PC-3 (cell line): ENCODE measurements at regions not wholly inside any gene's neighbourhood (a gene's known extent, or its start where the extent isn't known, plus 50 kb on each side); places are given as distances from the start of the nearest gene placed in this dataset.
A peak's percentile ranks its signal among the peaks of the same experiment; 100 is the strongest.

Experiments
- ATAC-seq: fragments of 200-7000 bp; cut with Tn5 transposase; 2 replicates; pipeline ENCODE4 v1.9.1; 2020; ENCODE audit warnings: mild to moderate bottlenecking, moderate library complexity
- BruUV-seq: library from RNA; stranded (reverse); fragments of 400-500 nt; replicated peaks from 2 replicates; lab custom pipeline; 2021; lab: Mats Ljungman, UMichigan
- CTCF ChIA-PET: fragments of 300-600 bp; sonication (Branson Sonifier 250); formaldehyde crosslinking; loops from one replicate; lab custom pipeline; 2022; ENCODE audit warnings: antibody characterized with exemption; lab: Charles Lee
- POLR2A ChIA-PET: fragments of 300-600 bp; sonication (Branson Sonifier 250); formaldehyde crosslinking; loops from one replicate; lab custom pipeline; 2022; ENCODE audit warnings: antibody characterized with exemption; ENCODE audit not compliant: unreplicated experiment; lab: Charles Lee
- DNase-seq: peaks from one replicate; pipeline ENCODE4 v3.0.0-alpha.2; 2015
- H2AFZ ChIP-seq: fragments of 300-600 bp; sonication (generic); 2 replicates; pipeline ENCODE4 v1.6.0; 2016; ENCODE audit warnings: antibody characterized with exemption, low read length
- H3F3A ChIP-seq: fragments of 300-600 bp; sonication (generic); one replicate; pipeline ENCODE4 v1.6.0; 2017; ENCODE audit warnings: antibody characterized with exemption, low read length, control low read depth, mild to moderate bottlenecking; ENCODE audit not compliant: unreplicated experiment
- H3K27ac ChIP-seq: fragments of 300-600 bp; sonication (generic); 2 replicates; pipeline ENCODE4 v1.5.1; 2016; ENCODE audit warnings: mild to moderate bottlenecking, low read length
- H3K27me3 ChIP-seq: fragments of 300-600 bp; sonication (generic); 2 replicates; pipeline ENCODE4 v1.6.1; 2016; ENCODE audit warnings: low read length, mixed read lengths
- H3K36me3 ChIP-seq: fragments of 300-600 bp; sonication (generic); 2 replicates; pipeline ENCODE4 v1.6.1; 2016; ENCODE audit warnings: low read depth, mixed run types, low read length, mixed read lengths
- H3K4me1 ChIP-seq: fragments of 300-600 bp; sonication (generic); 2 replicates; pipeline ENCODE4 v1.5.1; 2016; ENCODE audit warnings: low read length; ENCODE audit not compliant: insufficient read depth
- H3K4me2 ChIP-seq: fragments of 300-600 bp; sonication (generic); 2 replicates; pipeline ENCODE4 v1.6.0; 2016; ENCODE audit warnings: low read length
- H3K4me3 ChIP-seq: fragments of 300-600 bp; sonication (generic); 2 replicates; pipeline ENCODE4 v1.5.1; 2016; ENCODE audit warnings: mild to moderate bottlenecking, low read length, mixed read lengths
- H3K79me2 ChIP-seq: fragments of 300-600 bp; sonication (generic); 2 replicates; pipeline ENCODE4 v1.6.1; 2017; ENCODE audit warnings: low read length, mixed read lengths
- H3K9ac ChIP-seq: fragments of 300-600 bp; sonication (generic); 2 replicates; pipeline ENCODE4 v1.6.0; 2016; ENCODE audit warnings: mild to moderate bottlenecking, low read length
- H3K9me2 ChIP-seq: fragments of 300-600 bp; sonication (generic); replicated peaks from 2 replicates; pipeline ENCODE4 v1.6.1; 2016; ENCODE audit warnings: mixed run types, low read length, mixed read lengths
- H3K9me3 ChIP-seq: fragments of 300-600 bp; sonication (generic); 2 replicates; pipeline ENCODE4 v1.6.1; 2016; ENCODE audit warnings: low read length, mixed read lengths
- H4K20me1 ChIP-seq: fragments of 300-600 bp; sonication (generic); 2 replicates; pipeline ENCODE4 v1.6.1; 2016; ENCODE audit warnings: low read length, mixed read lengths
- EZH2 ChIP-seq: fragments of 300-600 bp; sonication (generic); IDR thresholded peaks from one replicate; pipeline ENCODE4 v1.6.1; 2017; ENCODE audit warnings: antibody characterized with exemption, mild to moderate bottlenecking, low read length; ENCODE audit not compliant: unreplicated experiment
- EZH2phosphoT487 ChIP-seq: fragments of 300-600 bp; sonication (generic); IDR thresholded peaks from 2 replicates; pipeline ENCODE4 v1.6.1; 2018; ENCODE audit warnings: mild to moderate bottlenecking, antibody characterized with exemption, low read length, borderline replicate concordance
- intact Hi-C: fragments of 100-400 bp; cut with micrococcal nuclease; formaldehyde crosslinking; loops from 2 replicates; pipeline ENCODE4 v1.9.0; 2023
- TF ChIP-seq, protein P1 (sequence below): fragments of 300-600 bp; sonication (generic); conservative IDR thresholded peaks from 2 replicates; pipeline ENCODE4 v1.5.1; 2017; ENCODE audit warnings: antibody characterized with exemption, low read depth, mild to moderate bottlenecking, low read length

DNA sequence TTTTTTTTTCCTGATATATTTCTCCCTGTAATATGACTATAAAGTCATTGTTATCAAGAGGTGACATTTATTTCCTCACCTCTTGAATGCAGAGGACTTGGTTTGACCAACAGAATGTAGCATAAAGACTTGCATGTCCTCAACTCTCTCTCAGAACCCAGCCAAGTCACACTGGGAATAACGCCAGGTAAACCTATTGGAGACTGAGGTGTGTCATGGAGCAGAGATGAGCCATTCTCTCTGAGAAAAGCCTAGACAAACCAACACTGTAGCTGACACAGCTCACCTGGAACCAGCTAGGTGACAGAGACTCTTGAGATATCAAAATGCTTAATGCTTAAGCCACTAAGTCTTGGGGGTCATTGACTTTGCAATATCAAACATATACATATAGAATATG, 533.6 kb downstream of the HAO1 start:
- ChIA-PET CTCF (no interaction called here), POLR2A (no interaction called here)
- Histone ChIP-seq H3K9me2 (no peaks in the 10 kb centered on the region), H2AFZ (no peak overlapping the region), H3K9ac (no peak overlapping the region), H3F3A (no peaks in the 10 kb centered on the region), H3K27ac (no peak overlapping the region), H3K36me3 (no peaks in the 10 kb centered on the region), H3K27me3 (no peaks in the 10 kb centered on the region), H3K79me2 (no peaks in the 10 kb centered on the region), H3K4me2 (no peak overlapping the region), H3K4me3 (no peak overlapping the region), H3K9me3 (no peaks in the 10 kb centered on the region), H4K20me1 (no peaks in the 10 kb centered on the region), H3K4me1 (no peaks in the 10 kb centered on the region)
- ATAC-seq (no peak), DNase-seq (peak; percentile 56)
- intact Hi-C loops: no loop called here
- no TSS peak for BruUV-seq
- TF ChIP-seq EZH2 (no peak), EZH2phosphoT487 (no peak)
- TF ChIP-seq, protein P1, sequence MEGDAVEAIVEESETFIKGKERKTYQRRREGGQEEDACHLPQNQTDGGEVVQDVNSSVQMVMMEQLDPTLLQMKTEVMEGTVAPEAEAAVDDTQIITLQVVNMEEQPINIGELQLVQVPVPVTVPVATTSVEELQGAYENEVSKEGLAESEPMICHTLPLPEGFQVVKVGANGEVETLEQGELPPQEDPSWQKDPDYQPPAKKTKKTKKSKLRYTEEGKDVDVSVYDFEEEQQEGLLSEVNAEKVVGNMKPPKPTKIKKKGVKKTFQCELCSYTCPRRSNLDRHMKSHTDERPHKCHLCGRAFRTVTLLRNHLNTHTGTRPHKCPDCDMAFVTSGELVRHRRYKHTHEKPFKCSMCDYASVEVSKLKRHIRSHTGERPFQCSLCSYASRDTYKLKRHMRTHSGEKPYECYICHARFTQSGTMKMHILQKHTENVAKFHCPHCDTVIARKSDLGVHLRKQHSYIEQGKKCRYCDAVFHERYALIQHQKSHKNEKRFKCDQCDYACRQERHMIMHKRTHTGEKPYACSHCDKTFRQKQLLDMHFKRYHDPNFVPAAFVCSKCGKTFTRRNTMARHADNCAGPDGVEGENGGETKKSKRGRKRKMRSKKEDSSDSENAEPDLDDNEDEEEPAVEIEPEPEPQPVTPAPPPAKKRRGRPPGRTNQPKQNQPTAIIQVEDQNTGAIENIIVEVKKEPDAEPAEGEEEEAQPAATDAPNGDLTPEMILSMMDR: no peak

GRCh38 chr20:7410150-7410549, 530.1 kb downstream of the HAO1 start:
- H3K36me3 ChIP-seq: no peaks in the 10 kb centered on the region
- no peaks in the 10 kb centered on the region for H3K9me3 ChIP-seq
- ChIA-PET CTCF (no interaction called here), POLR2A (no interaction called here)
- H3K4me2 ChIP-seq: no peak overlapping the region
- no peaks in the 10 kb centered on the region for H3K4me1 ChIP-seq
- H4K20me1 ChIP-seq: no peaks in the 10 kb centered on the region
- H3K27me3 ChIP-seq: no peaks in the 10 kb centered on the region
- no peak overlapping the region for H3K9ac ChIP-seq
- no peak overlapping the region for H2AFZ ChIP-seq
- peak; percentile 8 for DNase-seq
- intact Hi-C loops: no loop called here
- H3K79me2 ChIP-seq: no peaks in the 10 kb centered on the region
- TF ChIP-seq, protein P1: no peak
- TF ChIP-seq EZH2phosphoT487 (no peak), EZH2 (no peak)
- no peak overlapping the region for H3K4me3 ChIP-seq
- BruUV-seq: no TSS peak
- no peaks in the 10 kb centered on the region for H3F3A ChIP-seq
- no peak for ATAC-seq
- H3K9me2 ChIP-seq: no peaks in the 10 kb centered on the region
- H3K27ac ChIP-seq: no peak overlapping the region

- TF ChIP-seq EZH2: no peak
- no peak for TF ChIP-seq EZH2phosphoT487
- TF ChIP-seq, protein P1: no peak
- CTCF ChIA-PET: no interaction called here
- Histone ChIP-seq H3K4me3 (no peak overlapping the region), H4K20me1 (no peaks in the 10 kb centered on the region), H3F3A (no peaks in the 10 kb centered on the region), H3K9ac (no peak overlapping the region), H3K4me1 (no peaks in the 10 kb centered on the region), H3K9me3 (no peaks in the 10 kb centered on the region), H3K79me2 (no peaks in the 10 kb centered on the region), H3K27ac (no peak overlapping the region), H3K9me2 (no peaks in the 10 kb centered on the region), H3K36me3 (no peaks in the 10 kb centered on the region), H2AFZ (peak overlapping the region; percentile 56), H3K4me2 (peak overlapping the region; percentile 25; the same call in 1 of the 2 replicates), H3K27me3 (no peaks in the 10 kb centered on the region)
- no peak for ATAC-seq
- intact Hi-C loops: no loop called here
- DNase-seq: peak; percentile 3
- BruUV-seq: no TSS peak
- POLR2A ChIA-PET: no interaction called here
Measured at GRCh38 chr20:7411075-7411474, 529.2 kb downstream of the HAO1 start.
